ENCODE measurements at regions not wholly inside any gene's neighbourhood (a gene's known extent, or its start where the extent isn't known, plus 50 kb on each side); places are given as distances from the start of the nearest gene placed in this dataset.

DNA sequence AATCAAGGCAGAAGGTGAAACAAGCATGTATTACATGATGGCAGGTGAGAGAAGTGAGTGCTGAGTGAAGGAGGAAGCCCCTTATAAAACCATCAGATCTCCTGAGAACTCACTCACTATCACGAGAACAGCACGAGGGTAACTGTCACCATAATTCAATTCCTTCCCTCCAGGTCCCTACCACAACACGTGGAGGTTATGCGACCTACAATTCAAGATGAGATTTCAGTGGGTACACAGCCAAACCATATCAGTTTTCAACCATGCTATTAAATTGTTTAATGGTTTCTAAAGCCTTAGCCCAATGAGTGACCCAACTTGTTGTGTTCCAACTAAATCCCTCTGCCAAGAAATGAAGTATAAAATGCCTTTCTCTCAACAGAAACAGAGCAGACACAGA lies 519.8 kb downstream of the GBA3 start:
- TF ChIP-seq, protein P1, sequence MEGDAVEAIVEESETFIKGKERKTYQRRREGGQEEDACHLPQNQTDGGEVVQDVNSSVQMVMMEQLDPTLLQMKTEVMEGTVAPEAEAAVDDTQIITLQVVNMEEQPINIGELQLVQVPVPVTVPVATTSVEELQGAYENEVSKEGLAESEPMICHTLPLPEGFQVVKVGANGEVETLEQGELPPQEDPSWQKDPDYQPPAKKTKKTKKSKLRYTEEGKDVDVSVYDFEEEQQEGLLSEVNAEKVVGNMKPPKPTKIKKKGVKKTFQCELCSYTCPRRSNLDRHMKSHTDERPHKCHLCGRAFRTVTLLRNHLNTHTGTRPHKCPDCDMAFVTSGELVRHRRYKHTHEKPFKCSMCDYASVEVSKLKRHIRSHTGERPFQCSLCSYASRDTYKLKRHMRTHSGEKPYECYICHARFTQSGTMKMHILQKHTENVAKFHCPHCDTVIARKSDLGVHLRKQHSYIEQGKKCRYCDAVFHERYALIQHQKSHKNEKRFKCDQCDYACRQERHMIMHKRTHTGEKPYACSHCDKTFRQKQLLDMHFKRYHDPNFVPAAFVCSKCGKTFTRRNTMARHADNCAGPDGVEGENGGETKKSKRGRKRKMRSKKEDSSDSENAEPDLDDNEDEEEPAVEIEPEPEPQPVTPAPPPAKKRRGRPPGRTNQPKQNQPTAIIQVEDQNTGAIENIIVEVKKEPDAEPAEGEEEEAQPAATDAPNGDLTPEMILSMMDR (conservative IDR thresholded peaks at IDR 0.05 in 1 of 2, IDR thresholded peaks at IDR 0.05 in 1 of 2; ENCODE audit: low read depth in 1 of 2, low read length in 2 of 2) = no peak
- no peak for TF ChIP-seq EZH2 (IDR thresholded peaks at IDR 0.05; ENCODE audit: low read length, missing control alignments)

Measured in fibroblast of lung (primary cell).